IMR-90 (cell line): ENCODE measurements at regions not wholly inside any gene's neighbourhood (a gene's known extent, or its start where the extent isn't known, plus 50 kb on each side); places are given as distances from the start of the nearest gene placed in this dataset.

Source experiments
- ATAC-seq: fragments of 200-7000 bp; cut with Tn5 transposase; 2 replicates; pipeline ENCODE4 v1.9.1; 2020; ENCODE audit warnings: low read depth, mild to moderate bottlenecking, moderate library complexity
- BruUV-seq: library from RNA; stranded (reverse); fragments of 400-500 nt; replicated peaks from 2 replicates; lab custom pipeline; 2021; lab: Mats Ljungman, UMichigan
- CTCF ChIA-PET: fragments of 300-600 bp; formaldehyde crosslinking; extraction: SDS; loops from one replicate; lab custom pipeline; 2021; ENCODE audit warnings: antibody characterized with exemption; lab: Yijun Ruan, JAX
- POLR2A ChIA-PET: fragments of 300-600 bp; sonication (Branson Sonifier 250); formaldehyde crosslinking; loops from one replicate; lab custom pipeline; 2022; ENCODE audit warnings: antibody characterized with exemption; ENCODE audit not compliant: unreplicated experiment; lab: Charles Lee
- DNase-seq: peaks from one replicate; pipeline ENCODE4 v3.0.0; 2013
- H2AFZ ChIP-seq: replicated peaks from 2 replicates; pipeline ENCODE3; 2013; ENCODE audit warnings: low read length, mild to moderate bottlenecking; ENCODE audit not compliant: poor library complexity
- H2AK5ac ChIP-seq: 2 replicates; pipeline ENCODE4 v1.6.1; 2013; ENCODE audit warnings: low read depth, low read length, inconsistent platforms
- H2AK9ac ChIP-seq: replicated peaks from 2 replicates; pipeline ENCODE3; 2013; ENCODE audit warnings: mild to moderate bottlenecking, low read depth, low read length, moderate library complexity; ENCODE audit not compliant: poor library complexity
- H2BK120ac ChIP-seq: 2 replicates; pipeline ENCODE4 v1.6.1; 2013; ENCODE audit warnings: low read depth, low read length, inconsistent platforms
- H2BK15ac ChIP-seq: 3 replicates; pipeline ENCODE4 v1.6.1; 2013; ENCODE audit warnings: low read depth, low read length, inconsistent platforms
- H2BK20ac ChIP-seq: 2 replicates; pipeline ENCODE4 v1.6.1; 2013; ENCODE audit warnings: low read depth, mild to moderate bottlenecking, inconsistent platforms, low read length, moderate library complexity
- H2BK5ac ChIP-seq: 2 replicates; pipeline ENCODE4 v1.6.1; 2013; ENCODE audit warnings: mild to moderate bottlenecking, low read depth, low read length, inconsistent platforms; ENCODE audit not compliant: poor library complexity, severe bottlenecking
- H3K14ac ChIP-seq: replicated peaks from 2 replicates; pipeline ENCODE4 v1.6.1; 2013; ENCODE audit warnings: low read depth, low read length, inconsistent platforms
- H3K18ac ChIP-seq: 2 replicates; pipeline ENCODE4 v1.6.1; 2013; ENCODE audit warnings: low read depth, low read length, control low read depth
- H3K23ac ChIP-seq: 2 replicates; pipeline ENCODE4 v1.6.1; 2013; ENCODE audit warnings: low read depth, low read length, inconsistent platforms
- H3K27ac ChIP-seq: 2 replicates; pipeline ENCODE4 v1.5.1; 2013; ENCODE audit warnings: mild to moderate bottlenecking, control low read depth, low read length; ENCODE audit not compliant: insufficient read depth
- H3K27me3 ChIP-seq: 2 replicates; pipeline ENCODE4 v1.6.1; 2013; ENCODE audit warnings: low read length; ENCODE audit not compliant: control insufficient read depth, insufficient read depth
- H3K36me3 ChIP-seq: 2 replicates; pipeline ENCODE4 v1.6.1; 2013; ENCODE audit warnings: low read length, mixed read lengths; ENCODE audit not compliant: control insufficient read depth, insufficient read depth
- H3K4ac ChIP-seq: 2 replicates; pipeline ENCODE4 v1.6.1; 2013; ENCODE audit warnings: low read depth, low read length, inconsistent platforms
- H3K4me1 ChIP-seq: 2 replicates; pipeline ENCODE4 v1.6.1; 2013; ENCODE audit warnings: low read length, mixed read lengths; ENCODE audit not compliant: control insufficient read depth, insufficient read depth
- H3K4me2 ChIP-seq: 2 replicates; pipeline ENCODE4 v1.6.1; 2013; ENCODE audit warnings: low read depth, mild to moderate bottlenecking, control low read depth, low read length, moderate library complexity
- H3K4me3 ChIP-seq: 2 replicates; pipeline ENCODE4 v1.5.1; 2013; ENCODE audit warnings: low read depth, mild to moderate bottlenecking, control low read depth, low read length, moderate library complexity; ENCODE audit not compliant: insufficient read depth
- H3K56ac ChIP-seq: 2 replicates; pipeline ENCODE4 v1.6.1; 2013; ENCODE audit warnings: low read length, inconsistent platforms; ENCODE audit not compliant: insufficient read depth; ENCODE audit errors: extremely low read depth
- H3K79me1 ChIP-seq, 2 experiments: 2 replicates each; pipeline ENCODE4 v1.6.1; 2013; ENCODE audit warnings: low read length in 2 of 2, inconsistent platforms in 1 of 2, low read depth in 1 of 2
- H3K9ac ChIP-seq: 2 replicates; pipeline ENCODE4 v1.6.1; 2013; ENCODE audit warnings: low read depth, low read length, control low read depth
- H3K9me1 ChIP-seq: 2 replicates; pipeline ENCODE4 v1.6.1; 2013; ENCODE audit warnings: low read length, inconsistent platforms; ENCODE audit not compliant: insufficient read depth
- H3K9me3 ChIP-seq: 2 replicates; pipeline ENCODE4 v1.6.1; 2013; ENCODE audit warnings: low read length; ENCODE audit not compliant: control insufficient read depth, insufficient read depth
- H4K20me1 ChIP-seq: 2 replicates; pipeline ENCODE4 v1.6.1; 2013; ENCODE audit warnings: low read length, inconsistent platforms; ENCODE audit not compliant: insufficient read depth
- H4K5ac ChIP-seq: 2 replicates; pipeline ENCODE4 v1.6.1; 2013; ENCODE audit warnings: mild to moderate bottlenecking, low read depth, low read length, control low read depth
- H4K8ac ChIP-seq, 2 experiments: 2 replicates each; pipeline ENCODE4 v1.6.1; 2013; ENCODE audit warnings: low read depth in 2 of 2, low read length in 2 of 2, control low read depth in 1 of 2, inconsistent platforms in 1 of 2
- H4K91ac ChIP-seq: 2 replicates; pipeline ENCODE4 v1.6.1; 2013; ENCODE audit warnings: low read depth, low read length, inconsistent platforms; ENCODE audit not compliant: insufficient read depth
- BHLHE40 ChIP-seq: fragments of 150-350 bp; IDR thresholded peaks from 2 replicates; pipeline ENCODE4 v1.6.1; 2016; ENCODE audit warnings: mild to moderate bottlenecking, low read depth, low read length
- CEBPB ChIP-seq: IDR thresholded peaks from 2 replicates; pipeline ENCODE4 v1.6.1; 2012; ENCODE audit warnings: low read depth, low read length, improper control_type of control experiment
- WGBS, 2 experiments: methylation state at CpG; one replicate each; pipeline versions ENCODE4 v1.1.5 to v1.1.7; 2013; ENCODE audit warnings: missing lambda C conversion rate in 2 of 2; ENCODE audit not compliant: insufficient read length in 1 of 2; ENCODE audit errors: extremely low coverage in 2 of 2; 5-methylcytosine and 5-hydroxymethylcytosine counted together
- dilution Hi-C: fragments of 300-500 bp; cut with HindIII; formaldehyde crosslinking; loops from one replicate; pipeline ENCODE4 v1.14.3; 2018; ENCODE audit warnings: low sequenced_read_pairs; ENCODE audit not compliant: unreplicated experiment
- in situ Hi-C: fragments of 300-500 bp; cut with MboI; formaldehyde crosslinking; loops from 3 replicates; pipeline ENCODE4 v1.14.3; 2019; ENCODE audit warnings: low sequenced_read_pairs, inconsistent platforms, mixed read lengths
- intact Hi-C: fragments of 100-400 bp; cut with micrococcal nuclease; formaldehyde crosslinking; loops from 2 replicates; pipeline ENCODE4 v1.10.0; 2022

GRCh38 chr3:154799800-154800199 is 280.3 kb upstream of the MME start:
- no peak overlapping the region for H3K27ac ChIP-seq
- no peak overlapping the region for H2BK20ac ChIP-seq
- WGBS, 2 experiments: no CpG with 5 or more reads among the region's 2 CpGs
- 0 out of 2 replicates have a peak, but pooled peaks cover 2% of the 10 kb centered on the region for H3K9me3 ChIP-seq
- no peak overlapping the region for H2AK5ac ChIP-seq
- CTCF ChIA-PET: no interaction called here
- H4K8ac ChIP-seq: no peak overlapping the region
- no peak overlapping the region for H2BK120ac ChIP-seq
- peak overlapping the region; percentile 53 for H3K4me2 ChIP-seq
- H2BK5ac ChIP-seq: no peak overlapping the region
- no peaks in the 10 kb centered on the region for H3K9me1 ChIP-seq
- H3K56ac ChIP-seq: no peak overlapping the region
- no TSS peak for BruUV-seq
- POLR2A ChIA-PET: no interaction called here
- in situ Hi-C loops: no loop called here
- no peak overlapping the region for H3K9ac ChIP-seq
- peaks cover 1% of the 10 kb centered on the region; the same call in 1 of the 2 replicates for H3K4me1 ChIP-seq
- no peak overlapping the region for H2AFZ ChIP-seq
- H3K4me3 ChIP-seq: no peak overlapping the region
- H4K91ac ChIP-seq: no peak overlapping the region
- no peak overlapping the region for H3K18ac ChIP-seq
- dilution Hi-C loops: no loop called here
- H3K14ac ChIP-seq: no peak overlapping the region
- TF ChIP-seq CEBPB (peak; percentile 87), BHLHE40 (no peak)
- H3K23ac ChIP-seq: no peak overlapping the region
- no peaks in the 10 kb centered on the region for H3K36me3 ChIP-seq
- DNase-seq (peak; percentile 43), ATAC-seq (no peak)
- no peaks in the 10 kb centered on the region for H4K20me1 ChIP-seq
- no peak overlapping the region for H4K5ac ChIP-seq
- H3K27me3 ChIP-seq: no peaks in the 10 kb centered on the region
- H2AK9ac ChIP-seq: no peak overlapping the region
- intact Hi-C loops: no loop called here
- no peaks in the 10 kb centered on the region for H3K79me1 ChIP-seq
- no peak overlapping the region for H2BK15ac ChIP-seq
- no peak overlapping the region for H3K4ac ChIP-seq
